HG03103 (cell line): ENCODE measurements at regions not wholly inside any gene's neighbourhood (a gene's known extent, or its start where the extent isn't known, plus 50 kb on each side); places are given as distances from the start of the nearest gene placed in this dataset.

Experiments used
- ATAC-seq: cut with Tn5 transposase; IDR thresholded peaks from one replicate; pipeline ENCODE4 v1.9.1; 2021; ENCODE audit warnings: low read depth; ENCODE audit not compliant: unreplicated experiment

GRCh38 chr9:88784960-88785359 lies 206.3 kb upstream of the S1PR3 start:
- no peak for ATAC-seq

- no peak for ATAC-seq
Observed at GRCh38 chr9:88786291-88787079, 204.8 kb upstream of the S1PR3 start.

- no peak for ATAC-seq
Observed at GRCh38 chr9:88789785-88790184, 201.5 kb upstream of the S1PR3 start.

DNA sequence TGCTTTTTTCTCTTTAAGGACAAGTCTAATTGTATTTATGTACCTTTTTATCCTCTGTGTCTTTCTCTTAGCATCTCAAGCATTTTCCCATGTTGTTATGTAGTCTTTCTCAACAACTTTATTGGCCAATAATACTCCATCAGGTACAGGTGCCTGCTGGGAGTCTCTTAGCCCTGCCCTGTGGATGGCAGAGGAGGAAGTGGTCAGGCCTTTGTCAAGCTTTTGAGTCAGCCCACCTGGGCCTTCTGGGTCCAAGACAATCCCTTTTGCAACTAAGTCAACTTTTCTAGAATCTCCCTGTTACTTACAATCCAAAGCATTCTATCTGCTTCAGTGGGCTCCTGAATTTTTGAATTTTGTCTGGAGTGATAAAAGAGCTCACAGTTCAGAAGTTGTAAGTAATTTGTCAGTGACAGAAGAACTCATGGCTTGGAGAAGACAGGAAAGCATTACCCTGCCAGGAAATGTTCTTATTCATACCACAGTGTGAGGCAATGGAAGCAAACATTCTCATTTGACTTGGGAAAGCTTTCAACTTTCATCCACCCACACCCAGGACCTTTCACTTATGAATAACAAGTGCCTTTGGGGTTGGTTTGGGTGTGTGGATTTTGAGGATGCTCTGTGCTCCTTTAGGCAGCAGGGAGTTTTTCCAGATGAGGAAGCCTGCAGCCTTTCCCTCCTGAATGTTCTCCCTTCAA lies 200.0 kb upstream of the S1PR3 start:
- ATAC-seq: no peak

GRCh38 chr9:88792502-88792901 lies 198.8 kb upstream of the S1PR3 start:
- ATAC-seq: no peak

DNA sequence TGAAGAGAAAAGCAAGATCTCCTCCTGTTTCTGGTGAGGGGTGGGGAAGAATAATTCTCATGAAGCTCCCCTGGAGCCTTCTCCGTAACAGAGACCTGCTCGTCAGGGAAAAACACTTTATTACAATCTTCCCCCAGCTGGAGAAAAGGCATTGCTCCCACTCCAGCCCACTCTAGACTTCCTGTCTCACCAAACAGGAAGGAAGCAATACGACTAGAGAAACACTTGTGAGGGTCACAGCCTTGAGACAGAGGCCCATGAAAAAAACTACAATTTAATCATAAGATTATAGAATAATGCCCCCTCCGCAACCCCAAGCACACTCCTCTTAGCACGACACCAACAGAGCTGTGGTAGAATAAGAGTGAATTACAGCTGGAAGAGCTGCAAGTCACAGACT lies 197.2 kb upstream of the S1PR3 start:
- no peak for ATAC-seq

GRCh38 chr9:88796947-88797346 lies 194.3 kb upstream of the S1PR3 start:
- no peak for ATAC-seq

DNA sequence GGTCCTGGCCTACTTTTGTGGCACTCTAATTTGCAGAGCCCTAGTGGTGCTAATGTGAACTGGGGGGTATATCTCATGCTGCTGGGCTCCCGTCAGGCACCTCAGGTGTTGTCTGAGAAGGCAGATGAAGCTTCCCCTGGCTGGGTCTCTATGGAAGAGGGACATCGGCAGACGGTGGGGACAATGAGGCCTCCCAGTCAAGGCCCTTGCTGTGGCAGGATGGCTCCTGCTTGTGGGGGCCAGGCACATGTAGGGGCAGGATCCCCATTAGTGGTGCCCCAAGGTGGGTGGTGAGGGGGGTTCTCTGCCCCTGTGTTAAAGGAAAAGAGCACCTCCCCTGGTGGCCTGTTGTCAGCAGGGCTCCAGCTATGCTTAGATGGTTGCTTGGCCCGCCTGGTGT lies 192.8 kb upstream of the S1PR3 start:
- no peak for ATAC-seq

DNA sequence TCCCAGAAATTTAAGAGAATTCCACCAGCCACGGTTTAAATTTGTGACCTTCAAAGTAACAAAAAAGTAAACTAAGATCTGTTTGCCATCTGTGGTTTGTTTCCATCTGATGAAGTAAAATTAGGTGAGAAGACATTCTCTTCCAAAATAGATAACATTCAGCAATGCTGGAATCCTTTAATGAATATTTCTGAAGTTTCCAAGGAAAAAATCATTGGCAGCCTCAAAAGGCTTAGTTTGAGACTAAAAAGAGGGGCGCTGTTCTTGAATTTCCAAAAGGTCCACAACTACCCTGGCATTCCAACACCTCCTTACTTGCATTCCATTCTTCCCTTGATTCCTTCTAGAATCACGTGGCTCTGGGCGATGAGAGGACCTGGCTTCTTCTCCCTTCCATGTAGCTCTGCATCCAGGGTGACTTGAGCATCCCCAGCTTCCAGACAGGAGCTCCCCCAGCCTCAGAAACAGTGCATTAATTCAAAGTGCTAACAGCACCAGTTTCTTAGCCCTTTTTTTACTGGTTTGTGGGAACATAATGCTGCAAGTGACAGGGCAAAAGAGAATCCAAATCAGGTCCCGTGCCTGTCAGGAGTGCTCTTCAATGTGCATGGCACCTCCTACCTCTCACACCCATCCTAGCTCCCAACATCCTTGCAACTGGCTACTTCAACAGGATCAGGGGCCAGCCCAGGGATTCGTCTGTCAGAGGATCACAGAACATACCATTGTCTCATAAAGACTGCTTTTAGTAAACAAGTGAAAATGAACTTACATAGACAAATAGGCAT lies 191.5 kb upstream of the S1PR3 start:
- ATAC-seq: no peak

- no peak for ATAC-seq
Observed at GRCh38 chr9:88800329-88800682, 191.0 kb upstream of the S1PR3 start.

- no peak for ATAC-seq
Observed at GRCh38 chr9:88801214-88801796, 190.0 kb upstream of the S1PR3 start.

GRCh38 chr9:88802533-88802932 lies 188.7 kb upstream of the S1PR3 start:
- no peak for ATAC-seq

- ATAC-seq: no peak
Observed at GRCh38 chr9:88803546-88804253, 187.6 kb upstream of the S1PR3 start.

DNA sequence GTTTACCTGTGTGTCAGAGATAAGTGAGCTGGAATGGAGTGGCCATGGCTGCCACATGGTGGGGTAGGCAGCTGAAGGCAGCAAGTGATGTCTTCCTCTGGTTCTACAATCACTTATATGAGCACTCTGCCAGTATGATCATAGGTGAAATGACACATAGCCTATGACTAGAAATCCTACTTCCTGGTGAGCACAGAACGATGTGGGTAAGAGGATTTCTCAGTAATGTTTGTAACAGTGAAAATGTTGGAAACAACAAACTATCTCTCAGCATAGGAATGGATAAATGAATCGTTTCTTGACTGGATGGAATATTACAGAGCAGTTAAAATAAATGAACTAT lies 187.0 kb upstream of the S1PR3 start:
- no peak for ATAC-seq

GRCh38 chr9:88805217-88805943 lies 185.9 kb upstream of the S1PR3 start:
- ATAC-seq: no peak

- no peak for ATAC-seq
Observed at GRCh38 chr9:88807426-88807825, 183.8 kb upstream of the S1PR3 start.

DNA sequence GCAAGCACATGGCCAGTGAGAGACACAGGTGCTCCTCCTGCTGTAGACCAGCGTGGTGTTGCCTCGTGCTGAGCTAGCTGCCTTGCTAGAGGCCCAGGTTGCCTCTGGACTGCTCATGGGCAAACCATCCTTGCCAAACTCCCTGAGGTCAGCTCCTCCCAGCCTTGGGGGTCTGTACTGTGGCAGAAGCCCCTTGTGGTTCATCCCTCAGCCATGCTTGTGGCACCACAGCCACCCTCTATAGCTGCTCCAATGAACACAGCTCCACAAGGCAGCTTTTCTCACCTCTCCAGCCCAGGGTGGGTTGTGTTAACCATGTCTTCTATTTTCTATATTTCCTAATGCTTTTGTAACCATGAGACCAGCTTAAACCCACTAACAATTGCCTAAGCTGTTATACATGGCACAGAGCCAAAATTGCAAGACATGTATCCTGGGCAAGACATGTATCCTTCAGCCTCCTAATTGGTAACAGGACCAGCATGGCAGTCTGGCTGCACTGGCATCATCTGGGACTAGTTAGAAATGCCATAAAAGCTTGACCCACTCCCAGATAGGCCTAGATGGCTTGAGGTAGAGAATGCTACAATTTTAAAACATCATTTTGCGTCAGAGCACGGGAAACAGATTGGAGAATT lies 183.1 kb upstream of the S1PR3 start:
- no peak for ATAC-seq

GRCh38 chr9:88808761-88809354 lies 182.4 kb upstream of the S1PR3 start:
- ATAC-seq: no peak
